HepG2 (cell line): ENCODE measurements at regions not wholly inside any gene's neighbourhood (a gene's known extent, or its start where the extent isn't known, plus 50 kb on each side); places are given as distances from the start of the nearest gene placed in this dataset.

Source experiments
- ATAC-seq: fragments of 200-7000 bp; cut with Tn5 transposase; 3 replicates; pipeline ENCODE4 v1.9.1; 2020; ENCODE audit warnings: mild to moderate bottlenecking, moderate library complexity
- BruUV-seq: library from RNA; stranded (reverse); fragments of 400-500 nt; replicated peaks from 2 replicates; lab custom pipeline; 2021; lab: Mats Ljungman, UMichigan
- CTCF ChIA-PET: fragments of 300-600 bp; formaldehyde crosslinking; extraction: SDS; loops from one replicate; lab custom pipeline; 2021; ENCODE audit warnings: low total read pairs, inconsistent platforms, low intra/inter-chr PET ratio; lab: Yijun Ruan, JAX
- POLR2A ChIA-PET: fragments of 350-600 bp; sonication (Branson Sonifier 250); formaldehyde crosslinking; loops from one replicate; lab custom pipeline; 2020; ENCODE audit warnings: antibody characterized with exemption, inconsistent platforms; lab: Yijun Ruan, JAX
- DNase-seq: peaks from one replicate; pipeline ENCODE4 v3.0.0-alpha.2; 2015; ENCODE audit warnings: low spot score
- FAIRE-seq: peaks from 3 replicates; lab custom pipeline; 2011; peaks lifted over from hg19 to GRCh38; lab: Jason Lieb, UNC
- H2AFZ ChIP-seq: one replicate; pipeline ENCODE4 v1.6.1; 2011; ENCODE audit warnings: low read length, inconsistent platforms
- H3K27ac ChIP-seq: fragments of 300-600 bp; 3 replicates; pipeline ENCODE4 v1.8.0; 2011; ENCODE audit warnings: mixed run types, mild to moderate bottlenecking, mixed read lengths, low read length, inconsistent platforms; ENCODE audit not compliant: insufficient read depth; ENCODE audit errors: extremely low read length
- H3K27me3 ChIP-seq, 2 experiments: fragments of 200-600 bp in 1 of 2; 2 replicates in 1 of 2; 3 replicates in 1 of 2; pipeline versions ENCODE4 v1.6.0 to v1.8.0; 2011; ENCODE audit warnings: low read length in 2 of 2, mild to moderate bottlenecking in 2 of 2, moderate library complexity in 2 of 2, inconsistent platforms in 1 of 2; ENCODE audit not compliant: insufficient read depth in 2 of 2, control insufficient read depth in 1 of 2
- H3K36me3 ChIP-seq, 2 experiments: fragments of 200-600 bp in 1 of 2; replicated peaks in 1 of 2; 2 replicates in 1 of 2; 3 replicates in 1 of 2; pipeline versions ENCODE4 v1.5.1 to v1.8.0; 2011; ENCODE audit warnings: low read length in 2 of 2, inconsistent platforms in 1 of 2; ENCODE audit not compliant: insufficient read depth in 2 of 2, control insufficient read depth in 1 of 2
- H3K4me1 ChIP-seq: 2 replicates; pipeline ENCODE4 v1.5.1; 2012; ENCODE audit warnings: low read length, inconsistent platforms; ENCODE audit not compliant: insufficient read depth
- H3K4me2 ChIP-seq: 2 replicates; pipeline ENCODE4 v1.6.0; 2011; ENCODE audit warnings: low read depth, low read length, inconsistent platforms
- H3K4me3 ChIP-seq, 3 experiments: fragments of 200-600 bp in 1 of 3; sonication (generic), shearing (Covaris generic) in 1 of 3; replicated peaks in 1 of 3; 2 replicates each; pipeline ENCODE4 v1.5.1; 2011 to 2016; ENCODE audit warnings: low read length in 3 of 3, inconsistent platforms in 2 of 3, low read depth in 2 of 3, mild to moderate bottlenecking in 2 of 3, control low read depth in 1 of 3, mixed read lengths in 1 of 3; ENCODE audit not compliant: insufficient read depth in 1 of 3
- H3K79me2 ChIP-seq: one replicate; pipeline ENCODE4 v1.6.1; 2011; ENCODE audit warnings: low read length, inconsistent platforms; ENCODE audit not compliant: insufficient read depth
- H3K9ac ChIP-seq: 2 replicates; pipeline ENCODE4 v1.6.0; 2011; ENCODE audit warnings: mild to moderate bottlenecking, low read depth, low read length, inconsistent platforms; ENCODE audit not compliant: insufficient read depth
- H3K9me3 ChIP-seq: 2 replicates; pipeline ENCODE4 v1.5.1; 2012; ENCODE audit warnings: mild to moderate bottlenecking, low read length
- H4K20me1 ChIP-seq: 2 replicates; pipeline ENCODE4 v1.6.0; 2011; ENCODE audit warnings: inconsistent platforms, mild to moderate bottlenecking, low read length, moderate library complexity; ENCODE audit not compliant: insufficient read depth
- HOXA9 ChIP-seq: sonication (generic); formaldehyde crosslinking; IDR thresholded peaks from 2 replicates; pipeline ENCODE4 v1.8.1; 2022; ENCODE audit warnings: missing genetic modification reagents, mild to moderate bottlenecking, moderate library complexity, borderline replicate concordance
- NFIB ChIP-seq: sonication (generic); formaldehyde crosslinking; IDR thresholded peaks from 2 replicates; pipeline ENCODE4 v1.9.0; 2021; ENCODE audit warnings: missing genetic modification reagents, mild to moderate bottlenecking, borderline replicate concordance
- REL ChIP-seq: sonication (generic); formaldehyde crosslinking; conservative IDR thresholded peaks from 2 replicates; pipeline ENCODE4 v1.8.0; 2022; ENCODE audit warnings: mild to moderate bottlenecking, missing genetic modification reagents, moderate library complexity
- RXRB ChIP-seq: IDR thresholded peaks from 2 replicates; pipeline ENCODE4 v1.6.1; 2016; ENCODE audit warnings: borderline replicate concordance, missing genetic modification reagents, missing compliant biosample characterization
- TP53 ChIP-seq: sonication (generic); formaldehyde crosslinking; conservative IDR thresholded peaks from 2 replicates; pipeline ENCODE4 v1.4.0; 2020; ENCODE audit warnings: missing genetic modification reagents
- YY1 ChIP-seq: IDR thresholded peaks from 2 replicates; pipeline ENCODE4 v1.6.1; 2011; ENCODE audit warnings: low read length, low read depth, moderate library complexity, mild to moderate bottlenecking; ENCODE audit not compliant: insufficient read depth, insufficient replicate concordance
- ZMYM3 ChIP-seq: sonication (generic); formaldehyde crosslinking; IDR thresholded peaks from 2 replicates; pipeline ENCODE4 v1.5.1; 2020; ENCODE audit warnings: mild to moderate bottlenecking, missing genetic modification reagents
- ZNF207 ChIP-seq: fragments of 450-650 bp; IDR thresholded peaks from 2 replicates; pipeline ENCODE4 v1.6.1; 2016; ENCODE audit warnings: antibody characterized with exemption, borderline replicate concordance
- ZNF234 ChIP-seq: sonication (generic); formaldehyde crosslinking; conservative IDR thresholded peaks from 2 replicates; pipeline ENCODE4 v1.5.1; 2020; ENCODE audit warnings: mild to moderate bottlenecking, missing genetic modification reagents
- ZNF737 ChIP-seq: sonication (generic); formaldehyde crosslinking; IDR thresholded peaks from 2 replicates; pipeline ENCODE4 v1.5.0; 2020; ENCODE audit warnings: missing genetic modification reagents, mild to moderate bottlenecking, borderline replicate concordance
- ZNF747 ChIP-seq: sonication (generic); formaldehyde crosslinking; IDR thresholded peaks from 2 replicates; pipeline ENCODE4 v1.8.1; 2023; ENCODE audit warnings: missing genetic modification reagents, mild to moderate bottlenecking, borderline replicate concordance
- ZNF839 ChIP-seq: sonication (generic); formaldehyde crosslinking; IDR thresholded peaks from 2 replicates; pipeline ENCODE4 v1.4.0; 2020; ENCODE audit warnings: missing genetic modification reagents, mild to moderate bottlenecking, borderline replicate concordance
- ZNF878 ChIP-seq: sonication (generic); formaldehyde crosslinking; IDR thresholded peaks from 2 replicates; pipeline ENCODE4 v1.8.1; 2023; ENCODE audit warnings: mild to moderate bottlenecking, missing genetic modification reagents, moderate library complexity
- WGBS: methylation state at CpG from one replicate; pipeline ENCODE4 v1.1.6; 2017; ENCODE audit warnings: low lambda C conversion rate; 5-methylcytosine and 5-hydroxymethylcytosine counted together
- in situ Hi-C: cut with HindIII; loops from 2 replicates; pipeline ENCODE4 v1.10.0; 2017; ENCODE audit warnings: low pct_unique_long_range_greater_than_20kb; ENCODE audit not compliant: extremely low pct_ligation_motif_present
- intact Hi-C: fragments of 100-400 bp; cut with micrococcal nuclease; formaldehyde crosslinking; loops from one replicate; pipeline ENCODE4 v1.10.0; 2022; ENCODE audit not compliant: unreplicated experiment
- TF ChIP-seq, protein P1 (sequence below): sonication (generic); formaldehyde crosslinking; IDR thresholded peaks from 2 replicates; pipeline ENCODE4 v1.4.0; 2020; ENCODE audit warnings: missing genetic modification reagents
- TF ChIP-seq, protein P2 (sequence below): sonication (generic); formaldehyde crosslinking; IDR thresholded peaks from 2 replicates; pipeline ENCODE4 v1.8.0; 2022; ENCODE audit warnings: mild to moderate bottlenecking, missing genetic modification reagents, borderline replicate concordance
- TF ChIP-seq, protein P3 (sequence below): sonication (generic); formaldehyde crosslinking; IDR thresholded peaks from 2 replicates; pipeline ENCODE4 v1.8.1; 2023; ENCODE audit warnings: mild to moderate bottlenecking, missing genetic modification reagents
- TF ChIP-seq, protein P4 (sequence below): sonication (generic); formaldehyde crosslinking; IDR thresholded peaks from 2 replicates; pipeline ENCODE4 v1.8.1; 2023; ENCODE audit warnings: mild to moderate bottlenecking, inconsistent platforms, moderate library complexity, missing genetic modification reagents, borderline replicate concordance

DNA sequence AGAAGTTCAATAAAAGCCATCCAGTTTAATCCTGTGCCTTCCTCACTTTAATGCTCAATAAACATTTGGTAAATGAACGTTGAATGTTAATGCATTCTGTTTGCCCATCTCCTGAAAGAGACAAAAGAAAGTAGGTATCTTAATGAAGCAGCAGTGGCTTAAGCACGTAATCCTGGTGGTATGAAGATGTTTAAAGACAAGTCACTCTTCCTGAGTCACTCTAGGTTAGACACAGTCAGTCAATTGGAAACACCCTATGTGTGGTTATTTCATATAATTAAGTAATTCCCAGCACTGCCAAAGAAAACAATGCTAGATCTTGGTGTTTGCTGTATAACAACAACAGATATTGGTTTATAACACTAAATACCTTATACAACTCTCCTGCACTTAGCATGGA is 334.0 kb upstream of the FMN2 start:
- POLR2A ChIA-PET = no interaction called here
- H3K27me3 ChIP-seq = no peaks in the 10 kb centered on the region
- TF ChIP-seq ZNF878 = no peak
- TF ChIP-seq ZNF839 = no peak
- TF ChIP-seq ZNF207 = no peak
- TF ChIP-seq, protein P1, sequence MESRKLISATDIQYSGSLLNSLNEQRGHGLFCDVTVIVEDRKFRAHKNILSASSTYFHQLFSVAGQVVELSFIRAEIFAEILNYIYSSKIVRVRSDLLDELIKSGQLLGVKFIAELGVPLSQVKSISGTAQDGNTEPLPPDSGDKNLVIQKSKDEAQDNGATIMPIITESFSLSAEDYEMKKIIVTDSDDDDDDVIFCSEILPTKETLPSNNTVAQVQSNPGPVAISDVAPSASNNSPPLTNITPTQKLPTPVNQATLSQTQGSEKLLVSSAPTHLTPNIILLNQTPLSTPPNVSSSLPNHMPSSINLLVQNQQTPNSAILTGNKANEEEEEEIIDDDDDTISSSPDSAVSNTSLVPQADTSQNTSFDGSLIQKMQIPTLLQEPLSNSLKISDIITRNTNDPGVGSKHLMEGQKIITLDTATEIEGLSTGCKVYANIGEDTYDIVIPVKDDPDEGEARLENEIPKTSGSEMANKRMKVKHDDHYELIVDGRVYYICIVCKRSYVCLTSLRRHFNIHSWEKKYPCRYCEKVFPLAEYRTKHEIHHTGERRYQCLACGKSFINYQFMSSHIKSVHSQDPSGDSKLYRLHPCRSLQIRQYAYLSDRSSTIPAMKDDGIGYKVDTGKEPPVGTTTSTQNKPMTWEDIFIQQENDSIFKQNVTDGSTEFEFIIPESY (CRISPR knock-in tag) = no peak
- TF ChIP-seq ZNF737 (CRISPR knock-in tag) = no peak
- TF ChIP-seq RXRB (CRISPR knock-in tag) = no peak
- TF ChIP-seq, protein P2, sequence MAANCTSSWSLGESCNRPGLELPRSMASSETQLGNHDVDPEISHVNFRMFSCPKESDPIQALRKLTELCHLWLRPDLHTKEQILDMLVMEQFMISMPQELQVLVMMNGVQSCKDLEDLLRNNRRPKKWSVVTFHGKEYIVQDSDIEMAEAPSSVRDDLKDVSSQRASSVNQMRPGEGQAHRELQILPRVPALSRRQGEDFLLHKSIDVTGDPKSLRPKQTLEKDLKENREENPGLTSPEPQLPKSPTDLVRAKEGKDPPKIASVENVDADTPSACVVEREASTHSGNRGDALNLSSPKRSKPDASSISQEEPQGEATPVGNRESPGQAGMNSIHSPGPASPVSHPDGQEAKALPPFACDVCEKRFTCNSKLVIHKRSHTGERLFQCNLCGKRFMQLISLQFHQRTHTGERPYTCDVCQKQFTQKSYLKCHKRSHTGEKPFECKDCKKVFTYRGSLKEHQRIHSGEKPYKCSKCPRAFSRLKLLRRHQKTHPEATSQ (CRISPR knock-in tag) = no peak
- no peak for TF ChIP-seq NFIB (CRISPR knock-in tag)
- TF ChIP-seq, protein P3, sequence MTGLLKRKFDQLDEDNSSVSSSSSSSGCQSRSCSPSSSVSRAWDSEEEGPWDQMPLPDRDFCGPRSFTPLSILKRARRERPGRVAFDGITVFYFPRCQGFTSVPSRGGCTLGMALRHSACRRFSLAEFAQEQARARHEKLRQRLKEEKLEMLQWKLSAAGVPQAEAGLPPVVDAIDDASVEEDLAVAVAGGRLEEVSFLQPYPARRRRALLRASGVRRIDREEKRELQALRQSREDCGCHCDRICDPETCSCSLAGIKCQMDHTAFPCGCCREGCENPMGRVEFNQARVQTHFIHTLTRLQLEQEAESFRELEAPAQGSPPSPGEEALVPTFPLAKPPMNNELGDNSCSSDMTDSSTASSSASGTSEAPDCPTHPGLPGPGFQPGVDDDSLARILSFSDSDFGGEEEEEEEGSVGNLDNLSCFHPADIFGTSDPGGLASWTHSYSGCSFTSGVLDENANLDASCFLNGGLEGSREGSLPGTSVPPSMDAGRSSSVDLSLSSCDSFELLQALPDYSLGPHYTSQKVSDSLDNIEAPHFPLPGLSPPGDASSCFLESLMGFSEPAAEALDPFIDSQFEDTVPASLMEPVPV (CRISPR knock-in tag) = no peak
- TF ChIP-seq TP53 (CRISPR knock-in tag) = no peak
- no peak for TF ChIP-seq HOXA9 (CRISPR knock-in tag)
- TF ChIP-seq, protein P4, sequence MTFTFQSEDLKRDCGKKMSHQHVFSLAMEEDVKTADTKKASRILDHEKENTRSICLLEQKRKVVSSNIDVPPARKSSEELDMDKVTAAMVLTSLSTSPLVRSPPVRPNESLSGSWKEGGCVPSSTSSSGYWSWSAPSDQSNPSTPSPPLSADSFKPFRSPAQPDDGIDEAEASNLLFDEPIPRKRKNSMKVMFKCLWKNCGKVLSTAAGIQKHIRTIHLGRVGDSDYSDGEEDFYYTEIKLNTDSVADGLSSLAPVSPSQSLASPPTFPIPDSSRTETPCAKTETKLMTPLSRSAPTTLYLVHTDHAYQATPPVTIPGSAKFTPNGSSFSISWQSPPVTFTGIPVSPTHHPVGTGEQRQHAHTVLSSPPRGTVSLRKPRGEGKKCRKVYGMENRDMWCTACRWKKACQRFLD (CRISPR knock-in tag) = no peak
- no peak for TF ChIP-seq ZNF747 (CRISPR knock-in tag)
- no peak for TF ChIP-seq REL (CRISPR knock-in tag)
- TF ChIP-seq ZMYM3 (CRISPR knock-in tag) = no peak
- TF ChIP-seq ZNF234 = no peak
- no peak for TF ChIP-seq YY1

More for the DNA sequence above, 334.0 kb upstream of the FMN2 start:
- WGBS = 20% methylated on average over 2 of the region's 2 CpGs
- CTCF ChIA-PET = no interaction called here
- no TSS peak for BruUV-seq
- intact Hi-C loops = no loop called here
- ATAC-seq = no peak
- Histone ChIP-seq H3K79me2 (no peaks in the 10 kb centered on the region), H3K9me3 (no peaks in the 10 kb centered on the region), H3K36me3 (no peaks in the 10 kb centered on the region), H3K4me3 (no peak overlapping the region), H3K9ac (no peak overlapping the region), H2AFZ (no peak overlapping the region), H3K4me1 (no peaks in the 10 kb centered on the region), H3K4me2 (no peak overlapping the region), H3K27ac (no peak overlapping the region), H4K20me1 (no peaks in the 10 kb centered on the region)
- in situ Hi-C loops = no loop called here
- FAIRE-seq = no peak
- DNase-seq = no peak
